ENCODE measurements at regions not wholly inside any gene's neighbourhood (a gene's known extent, or its start where the extent isn't known, plus 50 kb on each side); places are given as distances from the start of the nearest gene placed in this dataset.

GRCh38 chr1:29650041-29650400 is 413.7 kb downstream of the PTPRU start:
- ChIA-PET POLR2A (no interaction called here), CTCF (no interaction called here)
- no peak for TF ChIP-seq CTCF (IDR thresholded peaks at IDR 0.05; ENCODE audit: control extremely low read depth, extremely low read depth, low read depth, missing control alignments)
- no peak for DNase-seq (ENCODE audit: extremely low spot score)

DNA sequence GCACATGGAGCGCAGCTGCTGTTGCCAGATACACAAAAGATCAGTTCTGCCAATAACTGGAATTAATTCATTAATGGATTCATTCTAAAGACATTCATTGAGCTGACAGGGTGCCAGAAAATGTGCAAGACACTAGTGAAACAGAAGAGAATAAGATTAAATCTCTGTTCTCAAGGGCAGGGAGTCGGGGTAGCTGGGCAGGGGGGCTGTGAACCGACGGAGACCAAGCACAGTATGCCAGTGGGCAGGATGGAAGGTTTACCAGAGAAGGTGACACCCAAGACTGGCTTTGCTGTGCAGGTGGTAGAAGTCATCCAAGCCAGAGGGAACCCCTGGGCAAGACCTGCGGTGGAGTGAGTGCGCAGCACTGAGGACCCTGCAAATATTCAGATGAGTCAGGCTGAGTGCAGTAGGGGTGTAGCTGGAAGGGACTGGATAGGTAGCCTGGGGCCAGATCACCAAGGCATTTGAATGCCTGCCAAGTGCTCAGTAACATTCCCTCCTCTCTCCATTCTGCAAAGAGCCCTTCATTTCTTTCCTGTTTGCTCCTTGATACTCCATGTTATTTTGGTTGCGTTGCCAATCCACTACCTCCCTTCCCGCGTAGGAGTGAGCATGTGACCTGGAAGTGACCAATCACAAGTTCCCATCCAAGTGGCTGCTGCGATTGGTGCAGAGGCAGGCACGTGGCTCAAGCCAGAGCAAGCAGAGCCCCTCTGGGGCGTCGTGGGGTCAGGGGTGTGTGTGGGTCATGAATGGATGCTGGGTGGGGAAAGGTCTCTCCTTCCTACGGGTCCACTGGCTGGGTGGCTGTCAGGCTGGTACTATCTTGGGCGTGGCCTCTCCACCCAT is 413.1 kb downstream of the PTPRU start:
- ChIA-PET POLR2A (no interaction called here), CTCF (no interaction called here)
- no peak for TF ChIP-seq CTCF (IDR thresholded peaks at IDR 0.05; ENCODE audit: control extremely low read depth, extremely low read depth, low read depth, missing control alignments)
- DNase-seq (ENCODE audit: extremely low spot score) = no peak

DNA sequence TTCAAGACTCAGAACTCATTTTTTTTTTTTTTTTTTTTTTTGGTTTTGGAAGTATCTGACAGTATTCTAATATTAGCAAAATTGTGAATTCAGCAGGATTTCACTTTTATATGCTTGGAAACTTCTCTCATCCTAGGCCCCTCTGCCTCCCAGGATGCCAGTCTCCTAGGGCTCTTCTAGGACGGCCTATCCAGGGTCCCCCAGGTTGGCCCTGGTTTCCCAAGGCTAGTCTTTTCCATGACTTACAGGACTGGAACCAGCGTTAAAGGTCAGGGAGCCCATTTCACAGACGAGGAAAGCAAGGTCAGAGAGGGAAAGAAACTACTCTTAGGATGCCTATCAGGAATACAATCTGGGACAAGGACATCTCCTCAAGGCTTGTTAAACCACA is 412.5 kb downstream of the PTPRU start:
- ChIA-PET POLR2A (no interaction called here), CTCF (no interaction called here)
- no peak for DNase-seq (ENCODE audit: extremely low spot score)
- no peak for TF ChIP-seq CTCF (IDR thresholded peaks at IDR 0.05; ENCODE audit: control extremely low read depth, extremely low read depth, low read depth, missing control alignments)

DNA sequence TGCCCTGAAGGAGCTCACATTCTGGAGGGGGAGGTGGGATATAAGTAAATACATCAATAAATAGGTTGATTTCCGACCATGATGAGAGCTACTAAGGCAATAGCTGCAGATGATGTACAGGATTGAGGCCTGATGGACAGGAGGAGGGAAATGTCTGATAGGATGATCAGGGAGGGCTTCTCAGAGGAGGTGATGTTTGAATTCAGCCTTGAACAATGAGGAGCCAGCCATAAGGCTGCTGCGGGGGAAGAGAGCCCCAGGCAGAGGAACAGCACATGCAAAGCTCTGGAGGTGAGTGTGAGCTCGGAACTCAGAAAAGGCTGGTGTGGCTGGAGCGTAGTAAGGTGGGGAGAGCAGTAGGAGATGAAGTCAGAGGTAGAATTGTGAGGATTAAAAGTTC is 411.7 kb downstream of the PTPRU start:
- POLR2A ChIA-PET = no interaction called here
- TF ChIP-seq CTCF (IDR thresholded peaks at IDR 0.05; ENCODE audit: control extremely low read depth, extremely low read depth, low read depth, missing control alignments) = no peak
- no peak for DNase-seq (ENCODE audit: extremely low spot score)
- CTCF ChIA-PET = interaction anchor here (1.0 kb wide), 1 partner anchor 55 kb away, joined by 3 read pairs; no protein-coding TSS in a partner anchor

- CTCF ChIA-PET = interaction anchor here (1.0 to 1.2 kb wide), 2 partner anchors 42 to 56 kb away, joined by 3 read pairs; no protein-coding TSS in a partner anchor
- POLR2A ChIA-PET = no interaction called here
- no peak for TF ChIP-seq CTCF (IDR thresholded peaks at IDR 0.05; ENCODE audit: control extremely low read depth, extremely low read depth, low read depth, missing control alignments)
- DNase-seq (ENCODE audit: extremely low spot score) = no peak
Observed at GRCh38 chr1:29647581-29647980, 411.3 kb downstream of the PTPRU start.

- DNase-seq (ENCODE audit: extremely low spot score) = no peak
- CTCF ChIA-PET = interaction anchor here (1.2 kb wide), 1 partner anchor 43 kb away, joined by 3 read pairs; no protein-coding TSS in a partner anchor
- POLR2A ChIA-PET = no interaction called here
- TF ChIP-seq CTCF (IDR thresholded peaks at IDR 0.05; ENCODE audit: control extremely low read depth, extremely low read depth, low read depth, missing control alignments) = no peak
Observed at GRCh38 chr1:29646161-29646775, 409.9 kb downstream of the PTPRU start.

All from GM10248 (cell line).